Superior temporal gyrus (tissue), 1 donor: ENCODE measurements at regions not wholly inside any gene's neighbourhood (a gene's known extent, or its start where the extent isn't known, plus 50 kb on each side); places are given as distances from the start of the nearest gene placed in this dataset.

Experiments
- DNase-seq: peaks from one replicate; pipeline ENCODE4 v3.0.0-alpha.2; 2016; ENCODE audit errors: extremely low spot score

DNA sequence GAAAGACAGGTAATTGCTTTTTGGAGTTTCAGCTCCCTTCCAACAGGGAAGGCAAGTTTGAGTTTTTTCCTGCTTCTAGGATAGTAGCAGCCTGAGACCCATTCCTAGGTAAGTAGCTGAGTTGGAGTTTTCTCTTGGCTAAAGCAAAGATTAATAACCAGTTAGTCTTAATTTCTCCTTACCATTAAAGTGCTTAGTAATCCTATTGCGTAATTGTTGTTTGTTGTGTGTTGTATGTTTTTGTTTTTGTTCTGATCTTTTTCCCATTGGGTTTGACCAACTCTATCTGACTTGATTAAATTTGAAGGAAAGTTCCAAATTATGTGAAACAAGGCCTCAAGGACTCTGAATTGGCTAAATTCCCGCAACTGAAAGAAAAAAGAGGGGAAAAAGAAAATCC lies 83.5 kb downstream of the TBX22 start:
- no peak for DNase-seq

DNA sequence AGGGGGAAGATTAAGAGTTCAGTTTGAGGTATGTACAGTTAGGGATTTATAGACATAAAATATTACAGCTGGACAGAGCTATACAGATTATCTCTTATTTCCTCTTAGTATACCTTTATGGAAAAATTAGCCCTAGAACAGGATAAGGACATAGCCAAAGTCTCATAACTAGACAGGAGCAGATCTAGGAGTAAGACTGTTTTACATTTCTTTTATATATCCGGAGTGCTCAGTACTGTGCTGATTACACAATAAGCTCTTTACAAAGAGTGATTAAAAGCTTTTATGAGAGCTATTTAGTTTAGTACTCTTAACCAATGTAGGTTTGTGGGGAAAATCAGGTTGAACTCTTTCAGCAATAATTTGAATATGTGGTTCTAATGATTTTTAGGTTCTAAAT lies 105.8 kb downstream of the TBX22 start:
- DNase-seq: no peak

DNA sequence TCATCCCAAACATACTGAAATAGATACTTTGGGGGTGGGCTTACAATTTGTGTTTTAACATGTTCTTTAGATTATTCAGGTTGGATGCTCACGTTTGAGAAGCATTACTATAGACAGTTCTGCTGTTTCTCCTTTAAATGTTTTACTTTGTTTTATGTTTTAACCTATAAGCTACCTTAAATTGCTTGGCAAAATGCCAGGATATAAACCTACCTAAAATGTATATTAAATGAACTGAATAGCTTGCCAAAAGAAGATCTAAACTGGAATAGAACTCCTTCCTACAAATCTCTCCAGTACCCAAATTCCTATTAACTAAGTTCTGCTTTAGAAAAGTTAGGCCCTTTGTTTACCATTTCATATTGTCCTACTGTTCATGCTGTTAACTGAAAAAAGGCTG lies 124.4 kb downstream of the TBX22 start:
- DNase-seq: no peak

DNA sequence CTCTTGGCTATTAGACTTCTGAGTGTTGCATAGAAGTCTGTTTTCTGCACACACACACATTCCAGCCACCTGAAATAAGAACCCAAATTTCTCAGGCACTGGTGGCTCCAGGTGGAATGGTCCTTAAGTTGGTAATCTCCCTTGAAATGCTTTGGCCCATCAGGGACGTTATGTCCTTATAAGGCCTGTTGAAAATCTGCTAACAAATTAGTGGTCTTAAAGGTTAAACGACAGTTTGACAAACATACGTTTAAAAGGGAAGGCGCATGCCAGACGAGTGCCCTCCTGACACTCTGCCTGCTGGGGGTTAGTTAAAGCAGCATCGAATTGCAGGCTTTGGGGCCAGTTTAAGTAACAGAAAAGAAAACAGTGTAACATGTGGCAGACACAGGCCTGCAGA lies 125.0 kb downstream of the TBX22 start:
- DNase-seq: no peak

DNA sequence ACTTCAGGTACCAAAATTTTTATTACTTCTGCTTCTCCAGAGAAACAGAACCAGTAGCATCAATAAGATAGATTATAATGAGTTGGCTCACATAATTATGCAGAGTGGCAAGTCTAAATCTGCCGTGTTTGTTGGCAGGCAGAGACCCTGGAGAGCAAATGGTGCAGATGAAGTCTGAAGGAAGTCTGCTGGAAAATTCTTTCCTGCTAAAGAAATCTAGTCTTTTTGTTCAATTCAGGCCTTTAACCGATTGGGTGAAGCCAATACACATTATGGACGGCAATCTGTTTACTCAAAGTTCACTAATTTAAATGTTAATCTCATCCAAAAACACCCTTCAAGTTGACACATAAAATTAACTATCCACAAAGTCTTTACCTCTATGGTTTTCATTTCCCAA lies 156.0 kb downstream of the TBX22 start:
- no peak for DNase-seq

DNA sequence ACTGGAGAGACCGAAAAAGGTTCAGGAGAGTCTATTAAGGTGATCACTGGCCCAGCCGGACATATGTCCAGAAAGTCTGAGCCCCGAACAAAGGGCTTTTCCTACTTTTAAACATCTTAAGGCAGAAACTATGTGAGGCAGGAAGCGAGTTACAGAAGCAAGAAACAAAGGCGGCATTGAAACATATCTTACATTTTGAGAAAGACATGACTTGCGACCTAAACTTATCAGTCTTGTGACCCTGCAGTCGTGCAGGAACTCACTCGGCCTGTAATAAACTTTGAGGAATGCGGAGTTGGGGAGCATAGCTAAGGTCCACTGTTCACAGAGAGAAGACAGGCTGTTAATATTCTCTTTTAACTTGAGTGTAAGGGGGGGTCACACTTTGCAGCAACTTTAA lies 158.7 kb downstream of the TBX22 start:
- DNase-seq: no peak

DNA sequence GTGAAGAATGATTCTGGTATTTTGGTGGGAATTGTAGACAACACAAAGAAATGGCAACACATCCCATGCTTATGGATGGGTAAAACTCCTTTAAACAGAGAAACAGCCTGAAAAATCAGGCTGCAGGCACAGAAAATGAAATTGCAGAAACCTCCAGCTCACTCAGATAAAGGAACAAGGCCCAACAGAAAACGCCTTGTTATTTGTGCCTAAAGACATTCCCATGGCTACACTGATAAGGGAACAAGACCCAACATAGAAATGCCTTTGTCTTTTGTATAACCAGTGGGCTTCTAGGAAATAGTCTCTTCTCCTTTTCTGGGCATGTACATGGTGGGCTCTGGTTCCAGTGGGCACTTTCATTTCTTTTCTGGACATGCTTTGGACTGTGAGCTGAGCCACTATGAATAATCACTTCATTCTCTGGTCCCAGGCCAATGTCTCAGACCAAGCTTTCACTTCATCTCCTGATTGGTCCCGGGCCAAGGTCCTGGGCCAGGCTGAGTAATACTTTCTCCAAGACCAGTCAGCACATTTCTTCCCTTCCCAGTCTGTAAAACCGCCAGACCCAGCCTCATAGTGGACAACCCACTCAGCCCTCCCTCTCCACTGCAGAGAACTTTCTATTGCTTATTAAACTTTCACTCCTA lies 160.5 kb downstream of the TBX22 start:
- no peak for DNase-seq

DNA sequence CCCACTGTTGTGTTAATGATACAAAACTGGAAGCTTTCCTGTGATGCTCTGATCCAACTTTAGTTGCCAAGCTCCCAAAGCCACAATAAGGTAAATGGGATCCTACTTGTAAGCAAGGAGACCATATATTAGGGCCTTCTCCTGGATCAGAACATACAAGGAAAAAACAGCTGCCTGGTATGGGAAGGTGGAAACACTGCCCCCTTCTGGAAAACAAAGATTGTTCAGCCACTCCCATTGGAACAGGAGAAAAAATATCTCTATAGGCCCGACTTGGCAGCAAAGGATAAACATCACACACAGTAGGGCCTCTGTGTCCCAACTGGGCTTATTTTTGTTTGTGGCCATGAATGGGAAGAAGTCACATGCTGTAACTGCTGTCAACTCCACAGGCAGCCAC lies 166.5 kb downstream of the TBX22 start:
- DNase-seq: no peak

DNA sequence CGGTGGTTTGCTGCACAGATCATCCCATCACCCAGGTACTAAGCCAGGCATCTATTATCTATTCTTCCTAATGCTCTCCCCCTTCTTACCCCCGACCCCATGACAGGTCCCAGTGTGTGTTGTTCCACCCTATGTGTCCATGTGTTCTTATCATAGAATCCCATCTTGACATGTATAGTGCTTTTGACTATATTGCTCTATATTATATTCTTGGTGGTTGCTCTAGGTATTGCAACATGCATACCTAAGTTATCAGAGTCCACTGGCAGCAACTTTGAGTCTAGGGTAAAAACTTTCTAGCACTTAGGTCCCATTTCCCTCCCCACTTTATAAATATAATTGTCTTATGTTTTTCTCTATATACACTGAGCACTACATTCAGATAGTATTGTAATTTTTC lies 170.3 kb downstream of the TBX22 start:
- DNase-seq: no peak

DNA sequence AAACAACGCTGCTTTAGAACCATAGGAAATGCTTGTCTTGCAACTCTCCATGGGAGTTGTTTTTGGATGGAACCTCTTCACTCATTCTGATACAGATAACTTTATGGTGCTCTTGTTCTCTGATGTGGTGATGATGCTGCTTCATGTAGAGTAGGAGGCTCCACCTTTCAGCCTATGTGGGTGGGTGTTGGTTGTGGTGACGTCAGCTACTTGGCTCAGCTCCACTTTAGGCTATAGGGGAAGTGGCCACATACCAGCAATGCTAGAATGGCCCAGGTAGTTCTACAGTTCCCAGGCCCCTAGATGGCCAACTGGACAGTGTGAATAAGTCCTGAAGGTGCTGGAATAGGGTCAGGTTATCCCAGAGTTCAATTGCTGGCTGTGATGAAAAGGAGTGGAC lies 192.1 kb downstream of the TBX22 start:
- DNase-seq: no peak

DNA sequence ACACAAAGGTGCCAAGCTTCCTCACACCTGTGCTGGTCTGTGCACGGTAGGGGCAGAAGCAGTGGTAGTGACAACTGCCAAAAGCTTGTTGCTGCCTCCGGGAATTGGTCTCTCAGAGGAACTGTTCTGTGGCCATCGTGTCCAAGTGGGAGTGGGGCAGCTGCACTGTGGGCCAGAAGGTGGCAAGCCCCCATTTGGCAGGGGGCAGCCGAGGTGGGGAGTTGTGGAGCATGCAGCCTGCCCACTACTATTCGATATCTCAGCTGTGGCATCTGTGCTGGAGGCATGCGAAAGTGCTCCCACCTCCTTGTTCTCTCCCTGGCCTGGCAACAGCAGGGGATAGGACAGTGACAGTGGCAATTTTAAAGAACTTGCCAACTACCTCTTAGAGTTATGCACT lies 192.8 kb downstream of the TBX22 start:
- DNase-seq: no peak

DNA sequence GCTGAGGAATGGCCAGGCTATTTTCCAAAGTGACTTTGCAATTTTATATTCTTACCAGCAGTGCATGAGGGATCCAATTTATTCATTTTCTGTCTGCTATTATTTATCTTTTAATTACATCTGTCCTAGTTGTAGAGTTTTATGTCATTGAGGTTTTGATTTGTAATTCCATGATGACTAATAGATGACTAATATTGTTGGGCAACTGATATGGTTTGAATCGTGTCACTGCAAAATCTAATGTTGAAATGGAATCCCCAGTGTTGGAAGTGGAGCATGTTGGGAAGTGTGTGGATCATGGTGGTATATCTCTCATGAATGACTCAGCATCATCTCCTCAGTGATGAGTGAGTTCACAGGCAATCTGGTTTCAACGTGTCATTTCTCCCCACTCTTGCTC lies 201.5 kb downstream of the TBX22 start:
- DNase-seq: no peak

DNA sequence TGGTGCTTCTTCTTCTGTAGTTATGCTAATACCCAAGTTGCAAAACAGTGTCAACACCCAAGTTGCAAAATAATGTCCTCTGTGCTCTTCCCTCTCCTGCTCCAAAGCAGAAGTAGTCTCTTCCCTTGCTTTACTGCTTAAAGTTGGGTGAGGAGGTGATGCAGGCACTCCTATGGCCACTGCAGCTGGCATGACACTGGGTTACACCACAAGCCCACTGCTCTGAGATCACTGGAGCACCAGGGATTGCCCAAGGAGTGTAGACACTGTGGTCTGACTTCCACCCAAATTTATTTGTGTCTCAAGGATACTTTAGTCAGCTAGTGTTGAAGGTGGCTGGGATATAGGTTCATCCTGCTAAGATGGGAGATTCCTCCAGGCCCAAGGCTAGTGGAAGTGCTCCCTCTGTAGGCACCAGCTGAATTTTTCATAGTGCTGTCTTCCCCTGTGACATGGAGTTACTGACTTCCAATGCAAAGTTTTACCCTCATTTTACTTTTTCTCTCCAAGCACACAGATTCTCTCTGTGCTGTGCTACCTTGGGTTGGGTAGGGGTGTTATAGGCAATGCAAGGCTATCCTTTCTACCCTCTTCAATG lies 196.2 kb upstream of the TENT5D start:
- no peak for DNase-seq

DNA sequence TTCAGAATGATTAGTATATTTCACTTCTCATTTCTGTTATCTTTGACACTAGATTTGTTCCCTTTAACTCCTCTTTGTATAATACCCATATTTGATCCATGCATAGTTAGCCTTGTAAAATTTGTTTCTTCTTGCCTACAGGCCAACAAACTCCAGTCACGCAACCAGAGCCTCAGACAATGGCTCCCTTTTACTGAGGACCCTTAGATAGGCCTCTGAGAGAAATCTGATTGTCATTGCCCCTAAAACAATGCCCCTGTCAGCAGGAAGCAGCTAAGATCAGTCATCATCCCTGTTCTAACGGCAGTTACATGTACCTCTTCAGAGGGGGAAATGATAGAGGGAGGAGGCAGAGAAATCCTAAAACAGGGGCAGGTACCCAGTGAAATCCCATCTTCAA lies 190.6 kb upstream of the TENT5D start:
- DNase-seq: no peak

DNA sequence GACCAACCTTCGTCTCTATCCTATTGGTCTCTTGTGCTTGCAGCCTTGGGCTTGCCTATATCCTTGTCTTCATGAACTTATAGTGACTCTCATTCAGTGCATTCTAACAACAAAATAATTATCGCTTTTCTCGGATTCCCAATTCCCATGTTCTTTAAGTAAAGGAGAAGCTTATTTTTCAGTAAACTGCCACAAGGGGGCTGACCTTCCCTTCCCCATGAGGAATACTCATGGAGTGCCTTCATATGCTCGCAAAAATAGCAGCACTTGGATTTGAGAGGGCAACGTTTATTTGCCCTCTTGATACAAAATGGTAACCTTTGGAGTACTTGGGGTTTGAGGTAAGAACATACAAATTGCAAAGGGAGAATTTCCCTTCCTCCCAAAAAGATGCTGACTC lies 183.2 kb upstream of the TENT5D start:
- no peak for DNase-seq

DNA sequence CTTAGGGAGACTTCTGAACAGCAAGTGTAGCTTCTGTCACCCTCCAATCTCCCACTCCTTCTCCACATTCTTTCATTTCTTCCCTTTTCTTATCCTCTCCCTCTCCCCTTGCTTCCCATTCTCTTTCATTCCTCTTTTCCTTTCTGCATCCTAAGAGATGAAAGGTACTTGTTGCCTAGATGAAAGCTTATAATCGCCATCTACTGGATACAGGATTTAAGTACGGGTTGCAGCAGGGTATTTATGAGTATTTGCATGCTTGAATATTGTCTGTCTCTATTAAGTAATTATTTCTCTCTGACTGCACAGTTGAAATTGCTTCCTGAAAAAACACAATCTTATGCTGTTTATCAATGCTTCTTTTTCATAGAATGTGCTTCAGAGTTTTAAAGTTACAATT lies 174.0 kb upstream of the TENT5D start:
- DNase-seq: no peak

DNA sequence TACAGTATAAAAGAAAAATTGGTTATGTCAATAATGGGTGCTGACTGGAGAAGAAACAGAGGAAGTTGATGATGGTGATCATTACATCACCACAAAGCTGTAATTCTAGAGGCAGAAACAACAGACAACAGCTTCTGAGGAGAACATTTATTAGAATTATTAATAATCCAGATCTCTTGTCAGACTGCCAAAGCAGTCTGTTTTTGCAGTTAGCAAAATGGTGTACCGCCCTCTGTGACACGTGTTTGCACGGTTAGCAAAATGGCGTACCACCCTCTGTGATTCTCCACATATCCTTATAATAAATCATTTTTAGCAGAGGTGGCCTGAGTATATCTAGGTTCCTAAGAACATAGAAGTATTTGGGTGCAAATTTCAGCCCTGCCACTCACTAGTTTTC lies 154.0 kb upstream of the TENT5D start:
- DNase-seq: no peak

DNA sequence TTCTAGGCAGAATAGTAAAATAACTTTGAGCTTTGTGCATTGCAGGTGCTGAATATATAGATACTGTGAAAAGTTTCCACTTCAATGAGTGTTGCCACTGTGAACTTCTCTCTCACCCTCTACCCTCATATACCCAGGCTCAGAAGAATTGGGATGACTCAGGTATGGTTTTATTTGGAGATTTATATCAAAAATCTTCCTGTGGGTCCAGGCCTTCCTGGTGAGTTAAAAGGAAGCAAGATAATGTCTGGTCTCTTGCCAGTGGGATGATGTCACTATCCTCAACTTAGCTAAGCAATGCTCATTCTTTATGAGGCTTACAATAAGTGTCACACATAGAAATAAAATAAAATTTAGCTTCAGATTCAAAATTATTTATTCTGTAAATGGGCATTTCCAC lies 153.3 kb upstream of the TENT5D start:
- DNase-seq: no peak

DNA sequence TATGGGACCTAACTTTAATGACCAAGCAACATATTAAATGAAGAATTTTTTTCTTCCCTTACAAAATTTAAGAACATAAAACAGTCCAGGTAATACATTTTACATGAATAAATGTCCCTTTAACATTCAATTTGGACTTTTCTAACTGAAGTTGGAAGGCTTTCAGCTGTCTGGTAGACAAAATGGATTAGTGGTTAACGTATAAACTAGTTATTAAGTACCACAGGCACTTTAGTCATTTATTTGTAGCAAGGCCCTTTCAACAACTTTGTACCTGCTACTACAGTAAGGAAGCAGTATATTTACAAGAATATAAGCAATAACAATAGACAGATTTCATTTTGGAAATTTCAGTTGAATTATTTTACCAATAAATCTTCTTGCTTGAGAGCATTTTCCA lies 152.5 kb upstream of the TENT5D start:
- DNase-seq: no peak

DNA sequence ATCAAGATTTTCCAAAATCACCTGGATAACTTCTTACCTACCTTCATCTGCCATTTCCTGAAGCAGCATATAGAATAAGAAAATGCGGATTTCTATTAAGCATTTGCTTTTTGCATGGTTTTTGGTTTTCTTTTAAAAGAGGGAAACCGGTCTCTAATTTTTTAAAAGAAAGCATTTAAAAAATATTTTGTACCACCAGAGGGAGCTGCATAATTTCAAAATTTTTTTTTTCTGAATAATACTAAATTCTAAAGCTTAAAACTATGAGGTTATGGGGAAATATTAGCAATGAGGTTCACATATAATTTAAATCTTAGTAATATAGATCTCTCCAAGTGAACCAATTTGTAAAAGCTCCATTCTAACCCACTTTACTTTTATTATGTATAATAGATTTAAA lies 137.7 kb upstream of the TENT5D start:
- DNase-seq: peak; percentile 13

DNA sequence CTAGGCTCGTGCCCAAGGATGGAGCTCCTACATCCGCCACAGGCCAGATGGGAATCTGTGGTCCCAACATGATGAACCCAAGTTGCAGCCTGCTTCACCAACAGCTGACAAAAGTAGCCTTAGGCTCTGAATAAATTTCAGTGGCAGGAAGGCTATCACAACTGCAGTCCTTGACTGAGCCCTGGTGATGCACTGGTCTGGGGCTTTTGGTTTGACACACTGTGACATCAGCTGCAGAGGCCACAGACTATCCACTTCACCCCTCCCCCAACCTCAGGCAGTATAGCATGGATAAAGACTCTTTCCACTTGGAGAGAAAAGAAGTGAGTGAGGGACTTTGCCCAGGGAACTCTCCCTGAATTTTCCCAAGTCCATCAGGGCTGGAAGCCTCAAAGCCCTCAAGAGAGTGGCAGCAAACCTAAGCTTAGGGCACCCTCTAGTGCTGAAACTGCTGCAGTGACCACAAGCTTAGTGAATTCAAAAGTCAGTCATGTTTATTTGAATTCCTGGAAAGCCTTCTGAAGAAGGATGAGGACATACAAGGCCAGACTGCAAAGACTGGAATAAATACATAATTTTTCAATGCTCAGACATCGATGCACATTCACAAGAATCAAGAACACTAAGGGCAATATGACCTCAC lies 135.0 kb upstream of the TENT5D start:
- DNase-seq: no peak

DNA sequence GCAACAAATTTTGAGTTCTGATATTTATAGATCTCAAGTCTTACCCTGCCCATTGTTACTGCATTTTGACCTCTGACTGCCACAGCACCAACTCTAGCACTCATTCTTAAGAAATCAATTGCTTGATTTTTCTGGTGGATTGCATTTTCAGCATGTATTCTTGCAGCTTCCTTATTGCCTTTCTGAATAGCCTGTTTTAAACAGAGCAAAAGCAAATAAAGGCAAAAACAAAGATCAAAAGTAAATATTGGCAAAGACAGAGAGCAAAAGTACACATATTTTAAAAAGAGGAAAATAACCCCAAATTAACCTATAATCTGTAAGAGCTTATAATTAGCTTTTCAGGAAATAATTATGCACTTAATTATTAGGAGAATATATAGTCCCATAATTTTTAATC lies 129.4 kb upstream of the TENT5D start:
- DNase-seq: no peak

DNA sequence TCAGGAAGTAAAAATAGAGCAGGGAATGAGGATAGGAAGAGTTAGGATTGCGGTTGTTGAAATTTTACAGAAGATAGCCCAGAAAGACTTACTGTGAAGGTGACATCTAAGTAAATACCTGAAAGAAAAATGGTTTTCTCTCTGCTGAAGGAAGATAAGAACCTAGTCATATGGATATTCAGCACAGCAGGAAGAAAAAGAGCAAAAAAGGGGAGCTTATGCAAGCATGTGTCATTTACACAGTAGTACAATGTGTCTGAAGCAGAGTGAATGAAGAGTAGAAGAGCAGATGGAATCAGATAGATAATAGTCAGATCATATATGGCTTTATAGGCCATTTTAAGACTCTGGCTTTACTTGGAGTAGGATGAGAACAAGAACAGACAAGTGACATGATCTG lies 126.9 kb upstream of the TENT5D start:
- no peak for DNase-seq

DNA sequence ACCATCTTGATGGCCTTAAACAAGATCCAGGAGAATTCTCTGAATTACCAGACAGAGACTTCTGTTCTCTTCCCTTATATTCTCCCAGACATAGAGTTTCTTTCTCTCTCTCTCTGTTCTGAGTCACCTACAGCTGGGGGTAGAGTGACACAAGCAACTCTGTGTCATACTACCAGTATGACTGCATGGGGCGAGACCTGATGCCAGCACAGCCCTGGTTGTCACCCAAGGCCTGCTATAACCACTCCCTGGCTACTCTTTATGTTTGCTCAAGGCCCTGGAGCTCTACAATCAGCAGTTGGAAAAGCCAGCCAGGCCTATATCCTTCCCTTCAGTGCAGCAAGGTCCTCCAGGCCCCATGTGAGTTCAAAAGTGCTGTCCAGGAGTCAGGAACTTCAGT lies 114.2 kb upstream of the TENT5D start:
- DNase-seq: no peak
